Left ventricle myocardium inferior (tissue), 1 donor: ENCODE measurements at regions not wholly inside any gene's neighbourhood (a gene's known extent, or its start where the extent isn't known, plus 50 kb on each side); places are given as distances from the start of the nearest gene placed in this dataset.

Source experiments
- DNase-seq: peaks from one replicate; pipeline ENCODE4 v3.0.0-alpha.2; 2020
- H3K27ac ChIP-seq: fragments of 200-600 bp; replicated peaks from 2 replicates; pipeline ENCODE4 v1.8.0; 2021
- H3K27me3 ChIP-seq: fragments of 200-600 bp; 2 replicates; pipeline ENCODE4 v1.8.0; 2021; ENCODE audit warnings: low read depth
- H3K36me3 ChIP-seq: fragments of 200-600 bp; 2 replicates; pipeline ENCODE4 v1.8.0; 2021
- H3K4me1 ChIP-seq: fragments of 200-600 bp; 2 replicates; pipeline ENCODE4 v1.8.0; 2021
- H3K4me3 ChIP-seq: fragments of 200-600 bp; 2 replicates; pipeline ENCODE4 v1.8.0; 2021; ENCODE audit warnings: mild to moderate bottlenecking, moderate library complexity
- H3K9me3 ChIP-seq: fragments of 200-600 bp; replicated peaks from 2 replicates; pipeline ENCODE4 v1.8.0; 2021
- intact Hi-C: fragments of 100-400 bp; cut with micrococcal nuclease; formaldehyde crosslinking; loops from one replicate; pipeline ENCODE4 v1.11.0; 2022
- TF ChIP-seq, protein P1 (sequence below): fragments of 200-600 bp; IDR thresholded peaks from 2 replicates; pipeline ENCODE4 v1.8.0; 2021; ENCODE audit warnings: antibody characterized with exemption, mild to moderate bottlenecking, borderline replicate concordance
- donor health status: DM: no; HTN: yes; CAD: no; lungs with severe emphysema.

DNA sequence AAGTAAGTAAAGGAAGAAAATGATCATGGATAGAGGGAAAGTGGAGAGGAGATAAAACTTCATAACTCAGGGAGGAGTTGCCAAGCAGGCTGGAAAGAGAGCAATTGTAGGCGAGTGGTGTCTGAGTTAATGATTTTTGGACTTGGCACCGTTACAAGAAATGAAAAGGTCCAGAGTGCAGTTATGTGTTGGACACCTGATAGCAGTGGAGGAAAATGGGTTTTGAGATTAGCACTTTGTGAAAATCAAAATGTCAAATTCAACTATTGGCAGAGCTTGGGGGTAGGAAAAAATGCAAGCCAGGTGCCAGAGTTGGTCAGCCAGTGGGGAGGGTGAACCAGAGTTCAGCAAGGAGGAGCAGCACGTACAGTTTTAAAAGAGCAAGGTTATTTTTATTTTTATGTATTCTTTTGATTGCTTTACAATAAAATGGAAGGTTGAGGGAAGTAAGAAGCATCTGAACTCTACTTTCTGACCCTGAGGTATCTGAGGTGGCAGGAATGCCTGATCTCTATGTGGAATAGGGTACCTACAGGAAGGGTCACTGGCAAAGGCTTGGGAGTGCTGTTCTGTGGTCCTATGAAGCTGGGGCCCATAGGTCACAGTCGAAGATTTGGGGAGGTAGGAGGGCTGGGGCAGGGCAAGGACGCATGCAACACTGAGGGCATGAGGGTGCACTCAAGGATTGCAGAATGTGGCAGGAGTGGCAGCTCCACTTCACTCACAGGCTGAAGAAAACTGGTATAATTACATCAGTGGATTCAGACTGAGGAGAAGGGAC, 127.5 kb downstream of the CD8B2 start:
- Histone ChIP-seq H3K36me3 (no peaks in the 10 kb centered on the region), H3K27me3 (no peaks in the 10 kb centered on the region), H3K4me1 (peaks cover 7% of the 10 kb centered on the region), H3K9me3 (peaks cover 15% of the 10 kb centered on the region), H3K4me3 (no peak overlapping the region), H3K27ac (no peak overlapping the region)
- intact Hi-C loops = no loop called here
- DNase-seq = no peak
- TF ChIP-seq, protein P1, sequence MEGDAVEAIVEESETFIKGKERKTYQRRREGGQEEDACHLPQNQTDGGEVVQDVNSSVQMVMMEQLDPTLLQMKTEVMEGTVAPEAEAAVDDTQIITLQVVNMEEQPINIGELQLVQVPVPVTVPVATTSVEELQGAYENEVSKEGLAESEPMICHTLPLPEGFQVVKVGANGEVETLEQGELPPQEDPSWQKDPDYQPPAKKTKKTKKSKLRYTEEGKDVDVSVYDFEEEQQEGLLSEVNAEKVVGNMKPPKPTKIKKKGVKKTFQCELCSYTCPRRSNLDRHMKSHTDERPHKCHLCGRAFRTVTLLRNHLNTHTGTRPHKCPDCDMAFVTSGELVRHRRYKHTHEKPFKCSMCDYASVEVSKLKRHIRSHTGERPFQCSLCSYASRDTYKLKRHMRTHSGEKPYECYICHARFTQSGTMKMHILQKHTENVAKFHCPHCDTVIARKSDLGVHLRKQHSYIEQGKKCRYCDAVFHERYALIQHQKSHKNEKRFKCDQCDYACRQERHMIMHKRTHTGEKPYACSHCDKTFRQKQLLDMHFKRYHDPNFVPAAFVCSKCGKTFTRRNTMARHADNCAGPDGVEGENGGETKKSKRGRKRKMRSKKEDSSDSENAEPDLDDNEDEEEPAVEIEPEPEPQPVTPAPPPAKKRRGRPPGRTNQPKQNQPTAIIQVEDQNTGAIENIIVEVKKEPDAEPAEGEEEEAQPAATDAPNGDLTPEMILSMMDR = no peak

DNA sequence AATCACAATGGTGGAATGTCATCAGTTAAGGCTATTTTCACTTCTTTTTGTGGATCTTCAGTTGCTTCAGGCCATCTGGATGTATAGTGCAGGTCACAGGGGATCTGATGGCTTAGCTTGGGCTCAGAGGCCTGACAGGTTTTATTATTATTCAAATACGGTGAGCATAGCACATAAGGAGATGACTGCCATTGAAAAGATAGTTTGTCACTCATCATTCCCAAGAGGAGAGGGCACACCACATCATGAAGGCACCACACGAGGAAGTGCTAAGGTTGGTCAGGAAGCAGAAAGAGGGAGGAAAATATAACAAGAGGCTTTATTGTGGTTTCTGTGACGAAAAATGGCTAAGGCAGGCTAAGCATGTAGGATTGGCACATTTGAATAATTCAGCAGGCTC, 131.4 kb downstream of the CD8B2 start:
- intact Hi-C loops = no loop called here
- Histone ChIP-seq H3K9me3 (peaks cover 2% of the 10 kb centered on the region), H3K4me3 (no peak overlapping the region), H3K4me1 (peaks cover 7% of the 10 kb centered on the region), H3K27ac (no peak overlapping the region), H3K36me3 (no peaks in the 10 kb centered on the region), H3K27me3 (no peaks in the 10 kb centered on the region)
- no peak for DNase-seq
- TF ChIP-seq, protein P1 = no peak

DNA sequence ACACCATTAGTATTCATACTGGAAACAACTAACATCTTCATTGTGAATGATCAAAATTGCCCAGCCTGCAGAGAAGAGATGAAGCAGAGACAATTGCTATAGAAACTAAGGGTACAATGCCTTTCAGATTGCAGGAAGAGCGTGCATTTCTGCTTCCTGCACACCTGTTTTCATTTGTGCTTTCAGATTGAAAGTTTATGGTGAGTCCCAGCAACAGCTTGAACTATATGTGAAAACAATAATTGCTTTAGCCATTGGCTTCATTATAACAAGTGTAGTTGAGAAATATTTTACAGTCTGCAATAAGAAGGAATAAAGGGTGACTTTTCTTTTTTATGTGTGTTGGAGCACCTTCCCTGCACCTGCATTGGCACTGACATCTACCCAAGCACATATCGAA, 136.3 kb downstream of the CD8B2 start:
- H3K27me3 ChIP-seq = peaks cover 30% of the 10 kb centered on the region
- H3K9me3 ChIP-seq = peaks cover 10% of the 10 kb centered on the region
- TF ChIP-seq, protein P1 = no peak
- H3K27ac ChIP-seq = no peak overlapping the region
- no peaks in the 10 kb centered on the region for H3K36me3 ChIP-seq
- intact Hi-C loops = no loop called here
- H3K4me1 ChIP-seq = no peaks in the 10 kb centered on the region
- no peak overlapping the region for H3K4me3 ChIP-seq
- DNase-seq = no peak

DNA sequence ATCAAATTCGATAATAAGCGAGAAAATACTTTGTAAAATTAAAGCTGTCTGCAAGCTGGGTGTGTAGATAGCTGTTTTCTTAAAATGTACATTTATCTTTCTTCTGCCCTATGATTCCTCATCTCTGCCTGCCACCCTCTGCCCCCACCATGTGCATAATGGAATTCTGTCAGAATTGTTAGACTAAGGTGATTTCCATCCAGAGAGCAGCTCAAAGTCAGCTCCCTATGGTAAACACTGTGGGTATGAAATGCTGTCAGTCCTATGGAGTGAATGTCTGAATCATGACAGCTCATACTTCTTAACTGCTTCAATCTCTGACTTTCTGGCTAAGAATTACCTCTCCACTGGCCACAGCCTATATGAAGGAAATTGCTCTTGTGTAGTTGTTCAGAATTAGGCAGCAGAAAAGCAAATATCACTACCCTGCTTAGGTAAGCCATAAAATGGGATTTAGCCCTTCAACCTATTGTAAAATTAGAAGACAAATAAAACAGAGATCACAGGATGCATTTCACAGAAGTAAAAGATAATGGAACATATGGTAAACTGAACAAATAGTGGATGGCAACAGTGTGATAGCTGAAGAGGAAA, 137.7 kb downstream of the CD8B2 start:
- intact Hi-C loops = no loop called here
- peaks cover 15% of the 10 kb centered on the region for H3K9me3 ChIP-seq
- DNase-seq = no peak
- TF ChIP-seq, protein P1 = no peak
- no peaks in the 10 kb centered on the region for H3K4me1 ChIP-seq
- H3K27me3 ChIP-seq = peaks cover 42% of the 10 kb centered on the region
- H3K4me3 ChIP-seq = no peak overlapping the region
- H3K36me3 ChIP-seq = no peaks in the 10 kb centered on the region
- H3K27ac ChIP-seq = no peak overlapping the region

DNA sequence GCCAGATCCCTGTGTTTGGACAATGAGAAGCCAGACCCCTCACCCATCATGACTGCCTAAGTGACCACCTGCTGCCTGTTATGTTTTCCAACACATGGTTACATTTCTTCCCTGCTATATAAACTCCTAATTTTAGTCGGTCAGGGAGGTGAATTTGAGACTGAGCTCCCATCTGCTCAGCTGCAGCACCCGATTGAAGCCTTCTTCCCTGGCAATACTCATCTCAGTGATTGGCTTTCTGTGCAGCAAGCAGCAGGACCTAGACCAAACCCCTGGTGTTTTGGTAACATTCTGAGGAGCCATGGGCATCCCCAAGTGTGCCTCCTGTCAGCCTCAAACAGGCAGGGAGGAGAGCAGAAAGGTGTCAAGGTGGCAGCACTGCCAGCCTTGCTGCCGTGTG, 141.2 kb downstream of the CD8B2 start:
- Histone ChIP-seq H3K4me3 (no peak overlapping the region), H3K27ac (no peak overlapping the region), H3K4me1 (no peaks in the 10 kb centered on the region), H3K9me3 (peaks cover 20% of the 10 kb centered on the region), H3K36me3 (no peaks in the 10 kb centered on the region), H3K27me3 (peaks cover 49% of the 10 kb centered on the region)
- TF ChIP-seq, protein P1 = no peak
- DNase-seq = no peak
- intact Hi-C loops = no loop called here
